NB4 (cell line): ENCODE measurements at regions not wholly inside any gene's neighbourhood (a gene's known extent, or its start where the extent isn't known, plus 50 kb on each side); places are given as distances from the start of the nearest gene placed in this dataset.
A peak's percentile ranks its signal among the peaks of the same experiment; 100 is the strongest.

ENCODE experiments used
- DNase-seq: peaks from one replicate; pipeline ENCODE4 v3.0.0; 2010; ENCODE audit warnings: low read depth
- H3K4me3 ChIP-seq: one replicate; pipeline ENCODE4 v1.5.1; 2011; ENCODE audit warnings: mild to moderate bottlenecking, low read depth, low read length, moderate library complexity
- MYC ChIP-seq: IDR thresholded peaks from 2 replicates; pipeline ENCODE4 v1.6.1; 2011; ENCODE audit warnings: low read depth, low read length
- POLR2A ChIP-seq: IDR thresholded peaks from 2 replicates; pipeline ENCODE4 v1.6.1; 2011; ENCODE audit warnings: mild to moderate bottlenecking; ENCODE audit not compliant: insufficient read length; ENCODE audit errors: extremely low read depth
- TF ChIP-seq, protein P1 (sequence below): IDR thresholded peaks from 2 replicates; pipeline ENCODE4 v1.6.1; 2011; ENCODE audit warnings: low read depth, low read length
- TF ChIP-seq, protein P2 (sequence below): IDR thresholded peaks from one replicate; pipeline ENCODE4 v1.5.1; 2012; ENCODE audit warnings: low read depth, low read length

DNA sequence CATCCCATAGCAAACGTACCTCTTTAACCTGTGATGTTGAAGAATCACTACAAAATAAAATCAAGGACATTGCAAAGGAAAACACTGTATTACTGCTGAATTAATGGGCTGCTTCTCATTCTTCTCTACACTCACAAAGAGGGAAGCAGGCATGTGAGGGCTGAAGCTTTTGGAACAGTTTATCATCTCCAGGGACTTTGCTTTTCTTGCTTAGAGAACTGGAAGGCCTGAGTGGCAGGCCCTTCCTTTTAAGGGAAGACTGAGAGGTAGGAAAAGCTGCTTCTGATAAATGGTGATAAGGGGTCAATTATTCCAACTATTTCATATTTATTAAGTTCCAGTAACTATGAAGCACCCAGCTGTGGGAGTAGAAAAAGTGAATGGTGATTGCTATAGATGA lies 649.6 kb downstream of the NTRK3 start:
- TF ChIP-seq POLR2A (no peak), MYC (no peak)
- TF ChIP-seq, protein P1, sequence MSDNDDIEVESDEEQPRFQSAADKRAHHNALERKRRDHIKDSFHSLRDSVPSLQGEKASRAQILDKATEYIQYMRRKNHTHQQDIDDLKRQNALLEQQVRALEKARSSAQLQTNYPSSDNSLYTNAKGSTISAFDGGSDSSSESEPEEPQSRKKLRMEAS = no peak
- TF ChIP-seq, protein P2, sequence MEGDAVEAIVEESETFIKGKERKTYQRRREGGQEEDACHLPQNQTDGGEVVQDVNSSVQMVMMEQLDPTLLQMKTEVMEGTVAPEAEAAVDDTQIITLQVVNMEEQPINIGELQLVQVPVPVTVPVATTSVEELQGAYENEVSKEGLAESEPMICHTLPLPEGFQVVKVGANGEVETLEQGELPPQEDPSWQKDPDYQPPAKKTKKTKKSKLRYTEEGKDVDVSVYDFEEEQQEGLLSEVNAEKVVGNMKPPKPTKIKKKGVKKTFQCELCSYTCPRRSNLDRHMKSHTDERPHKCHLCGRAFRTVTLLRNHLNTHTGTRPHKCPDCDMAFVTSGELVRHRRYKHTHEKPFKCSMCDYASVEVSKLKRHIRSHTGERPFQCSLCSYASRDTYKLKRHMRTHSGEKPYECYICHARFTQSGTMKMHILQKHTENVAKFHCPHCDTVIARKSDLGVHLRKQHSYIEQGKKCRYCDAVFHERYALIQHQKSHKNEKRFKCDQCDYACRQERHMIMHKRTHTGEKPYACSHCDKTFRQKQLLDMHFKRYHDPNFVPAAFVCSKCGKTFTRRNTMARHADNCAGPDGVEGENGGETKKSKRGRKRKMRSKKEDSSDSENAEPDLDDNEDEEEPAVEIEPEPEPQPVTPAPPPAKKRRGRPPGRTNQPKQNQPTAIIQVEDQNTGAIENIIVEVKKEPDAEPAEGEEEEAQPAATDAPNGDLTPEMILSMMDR = no peak
- H3K4me3 ChIP-seq = no peak overlapping the region
- DNase-seq = no peak

DNA sequence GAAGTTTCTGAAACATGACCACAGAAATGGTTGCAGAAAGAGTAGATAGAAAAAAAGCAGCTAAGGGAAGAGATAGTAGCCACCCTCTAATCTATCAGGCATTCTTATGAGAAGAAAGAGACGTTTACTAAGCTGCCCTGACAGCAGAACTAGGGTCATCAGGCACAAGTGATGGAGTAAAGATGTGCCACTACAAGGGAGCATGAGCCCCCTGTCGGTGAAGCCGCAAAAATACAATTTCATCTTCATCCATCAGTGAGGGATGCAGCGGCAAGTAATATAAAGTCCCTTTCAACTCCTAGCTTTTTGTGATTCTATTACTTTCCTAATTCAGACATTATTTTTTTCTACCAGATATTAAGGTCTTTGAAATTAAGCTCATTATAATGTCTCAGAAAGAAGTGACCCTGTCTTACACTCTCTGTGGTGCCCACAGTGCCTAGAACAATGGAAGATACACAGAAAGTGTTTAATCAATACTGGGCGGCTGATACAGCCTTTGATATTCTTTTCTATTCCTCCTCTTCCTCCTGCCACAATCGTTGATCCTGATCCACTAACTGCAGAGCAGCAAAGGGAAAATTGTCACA lies 651.6 kb downstream of the NTRK3 start:
- H3K4me3 ChIP-seq = no peak overlapping the region
- DNase-seq = peak; percentile 42
- TF ChIP-seq POLR2A = no peak
- TF ChIP-seq, protein P2 = peak; percentile 76

DNA sequence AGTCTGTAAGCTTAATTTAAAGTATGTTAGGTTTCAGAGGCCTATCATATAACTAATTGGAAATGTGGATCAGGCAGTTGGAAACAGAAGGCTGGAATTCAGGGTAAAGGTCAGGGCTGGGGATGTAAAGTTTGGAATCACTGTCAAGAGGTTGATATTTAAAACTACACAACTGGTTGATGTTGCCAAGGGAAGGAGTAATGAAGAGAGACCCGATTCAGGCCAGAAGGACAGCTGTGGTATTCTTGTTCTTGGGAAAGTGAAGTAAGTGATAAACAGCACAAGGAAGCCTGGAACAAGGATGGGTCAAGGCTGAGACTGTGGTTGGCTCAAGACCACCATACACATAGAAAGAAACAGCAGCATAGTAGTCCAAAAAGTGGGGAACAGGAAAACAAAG lies 654.2 kb downstream of the NTRK3 start:
- TF ChIP-seq, protein P1 = no peak
- TF ChIP-seq POLR2A (no peak), MYC (no peak)
- TF ChIP-seq, protein P2 = no peak

DNA sequence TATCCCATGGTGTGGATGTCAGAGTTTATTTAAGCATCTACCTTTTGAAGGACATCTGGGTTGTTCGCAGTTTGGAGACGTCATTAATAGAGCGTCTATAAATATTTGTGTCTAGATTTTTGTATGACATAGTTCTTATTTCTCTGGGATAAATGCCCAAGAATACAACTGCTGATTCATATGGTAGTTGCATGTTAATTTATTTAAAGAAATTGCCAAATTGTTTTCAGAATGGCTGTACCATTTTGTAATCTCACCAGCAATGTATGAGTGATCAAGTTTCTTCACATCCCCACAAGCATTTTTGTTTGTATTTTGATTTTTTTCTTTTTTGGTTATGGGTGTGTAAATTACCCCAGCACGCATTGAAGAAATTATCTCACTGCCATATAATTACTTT lies 656.9 kb downstream of the NTRK3 start:
- TF ChIP-seq, protein P2 = no peak
- TF ChIP-seq, protein P1 = no peak
- TF ChIP-seq MYC = no peak
- no peak for TF ChIP-seq POLR2A
- no peak for DNase-seq
- no peak overlapping the region for H3K4me3 ChIP-seq

More for the DNA sequence above, 654.2 kb downstream of the NTRK3 start:
- no peak overlapping the region for H3K4me3 ChIP-seq
- DNase-seq = no peak

DNA sequence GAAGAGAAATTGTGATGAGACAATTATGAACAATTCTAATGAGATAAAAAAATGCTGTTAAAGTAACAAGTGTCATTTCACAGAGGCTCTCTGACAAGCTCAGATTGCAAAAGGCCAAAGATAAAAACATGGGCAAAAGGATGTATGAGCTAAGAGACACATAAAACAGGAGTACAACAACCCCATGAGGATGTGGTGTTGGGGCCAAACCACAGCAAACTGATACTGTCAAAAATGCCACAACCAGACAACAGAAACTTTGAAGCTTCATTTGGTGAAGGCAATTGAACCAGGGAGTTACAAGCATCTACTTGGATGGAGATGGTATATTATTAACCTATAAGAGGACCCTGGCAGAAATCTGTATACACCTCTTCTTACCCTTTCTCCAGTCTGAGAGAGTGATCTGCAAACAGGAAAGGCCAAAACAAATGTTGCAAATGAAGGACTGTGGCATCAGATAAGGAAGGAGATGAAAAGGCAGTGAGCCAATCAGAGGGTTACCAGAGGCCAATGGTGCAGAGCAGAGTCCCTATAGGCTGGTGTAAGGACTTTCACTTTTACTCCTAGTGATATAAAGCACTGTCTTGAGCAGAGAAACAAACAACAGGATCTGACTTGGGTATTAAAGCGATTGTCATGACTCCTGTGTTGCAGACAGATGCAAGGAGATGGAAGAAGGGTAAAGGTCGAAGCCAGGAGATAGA lies 659.0 kb downstream of the NTRK3 start:
- no peak for DNase-seq
- TF ChIP-seq, protein P2 = no peak
- TF ChIP-seq POLR2A (no peak), MYC (no peak)
- TF ChIP-seq, protein P1 = no peak
- H3K4me3 ChIP-seq = no peak overlapping the region
